ENCODE measurements at regions not wholly inside any gene's neighbourhood (a gene's known extent, or its start where the extent isn't known, plus 50 kb on each side); places are given as distances from the start of the nearest gene placed in this dataset.
"Not testable (repeated sequence)": the region's sequence is repeated elsewhere in the genome, so short reads cannot be mapped to it uniquely, and the experiment has no call there.

GRCh38 chr9:2279138-2279537 lies 264.0 kb downstream of the SMARCA2 start:
- H2BK120ac ChIP-seq (ENCODE audit: low read depth, low read length); H3K79me1 ChIP-seq (ENCODE audit: low read depth in 1 of 2, low read length in 2 of 2); H3K4me3 ChIP-seq (ENCODE audit: insufficient read depth, low read depth, low read length); dilution Hi-C loops (cut with HindIII; ENCODE audit: low sequenced_read_pairs, unreplicated experiment); CTCF ChIA-PET; H3K18ac ChIP-seq (ENCODE audit: low read depth, low read length); H3K9me1 ChIP-seq (ENCODE audit: insufficient read depth, low read length); H4K91ac ChIP-seq (ENCODE audit: insufficient read depth, low read depth, low read length); H2AFZ ChIP-seq (replicated peaks; ENCODE audit: low read length, poor library complexity); intact Hi-C loops (cut with micrococcal nuclease); H3K36me3 ChIP-seq (ENCODE audit: control insufficient read depth, insufficient read depth, low read length); H3K4me1 ChIP-seq (ENCODE audit: control insufficient read depth, insufficient read depth, low read length); ATAC-seq (ENCODE audit: low read depth); H3K4ac ChIP-seq (ENCODE audit: low read depth, low read length); in situ Hi-C loops (cut with MboI; ENCODE audit: low sequenced_read_pairs); H3K14ac ChIP-seq (replicated peaks; ENCODE audit: low read depth, low read length); POLR2A ChIA-PET (ENCODE audit: unreplicated experiment); H2BK15ac ChIP-seq (ENCODE audit: low read depth, low read length); H3K9me3 ChIP-seq (ENCODE audit: control insufficient read depth, insufficient read depth, low read length); H3K9ac ChIP-seq (ENCODE audit: low read depth, low read length); H4K8ac ChIP-seq (ENCODE audit: low read depth in 2 of 2, low read length in 2 of 2); BruUV-seq (replicated peaks); H2BK5ac ChIP-seq (ENCODE audit: low read depth, low read length, poor library complexity, severe bottlenecking); H2AK9ac ChIP-seq (replicated peaks; ENCODE audit: low read depth, low read length, poor library complexity); H4K5ac ChIP-seq (ENCODE audit: low read depth, low read length); H3K4me2 ChIP-seq (ENCODE audit: low read depth, low read length); H2AK5ac ChIP-seq (ENCODE audit: low read depth, low read length); H2BK20ac ChIP-seq (ENCODE audit: low read depth, low read length); H3K27ac ChIP-seq (ENCODE audit: insufficient read depth, low read length); DNase-seq; H3K27me3 ChIP-seq (ENCODE audit: control insufficient read depth, insufficient read depth, low read length); H4K20me1 ChIP-seq (ENCODE audit: insufficient read depth, low read length); H3K23ac ChIP-seq (ENCODE audit: low read depth, low read length); H3K56ac ChIP-seq (ENCODE audit: extremely low read depth, insufficient read depth, low read length): not testable (repeated sequence)
- WGBS, 2 experiments (ENCODE audit: extremely low coverage in 2 of 2, insufficient read length in 1 of 2): 94% methylated on average over 8 of the region's 8 CpGs; no CpG with 5 or more reads in 1 of the 2 experiments

All from IMR-90 (cell line).